AG04450 (cell line): ENCODE measurements at regions not wholly inside any gene's neighbourhood (a gene's known extent, or its start where the extent isn't known, plus 50 kb on each side); places are given as distances from the start of the nearest gene placed in this dataset.
A peak's percentile ranks its signal among the peaks of the same experiment; 100 is the strongest.

ENCODE experiments used
- CTCF ChIA-PET: fragments of 300-600, 350-600 bp; formaldehyde crosslinking; extraction: SDS; loops from one replicate; lab custom pipeline; 2022; ENCODE audit warnings: antibody characterized with exemption, inconsistent platforms; lab: Charles Lee
- POLR2A ChIA-PET: fragments of 350-600 bp; formaldehyde crosslinking; extraction: SDS; loops from one replicate; lab custom pipeline; 2021; ENCODE audit warnings: antibody characterized with exemption, inconsistent platforms; lab: Yijun Ruan, JAX
- DNase-seq: peaks from one replicate; pipeline ENCODE4 v3.0.0-alpha.2; 2011; ENCODE audit warnings: low read depth, low spot score
- H3K27ac ChIP-seq: one replicate; pipeline ENCODE4 v1.5.1; 2012; ENCODE audit warnings: low read depth, low read length, control low read depth
- H3K27me3 ChIP-seq: one replicate; pipeline ENCODE4 v1.6.0; 2012; ENCODE audit warnings: low read length; ENCODE audit not compliant: control insufficient read depth, insufficient read depth
- H3K4me3 ChIP-seq: 2 replicates; pipeline ENCODE4 v1.5.1; 2011; ENCODE audit warnings: mild to moderate bottlenecking, low read depth, low read length, control low read depth
- H3K9me3 ChIP-seq: 2 replicates; pipeline ENCODE4 v1.5.1; 2012; ENCODE audit warnings: low read length; ENCODE audit not compliant: control insufficient read depth, insufficient read depth
- CTCF ChIP-seq: IDR thresholded peaks from 2 replicates; pipeline ENCODE4 v1.5.1; 2011; ENCODE audit warnings: low read depth, low read length, control low read depth, inconsistent platforms

- Histone ChIP-seq H3K27ac (no peak overlapping the region), H3K4me3 (peak overlapping the region; percentile 29), H3K27me3 (peaks cover 26% of the 10 kb centered on the region), H3K9me3 (no peaks in the 10 kb centered on the region; the same call in 1 of the 2 replicates)
- TF ChIP-seq CTCF, result no peak
- POLR2A ChIA-PET, result no interaction called here
- DNase-seq, result no peak
- CTCF ChIA-PET, result interaction anchor here (0.8 to 3.4 kb wide), 2 partner anchors 17 to 232 kb away, joined by 3 to 23 read pairs; no protein-coding TSS in a partner anchor
Measured at GRCh38 chr6:166757232-166758135, 130.4 kb upstream of the RPS6KA2 start.

- no peak for TF ChIP-seq CTCF
- ChIA-PET POLR2A (no interaction called here), CTCF (no interaction called here)
- Histone ChIP-seq H3K9me3 (no peaks in the 10 kb centered on the region; the same call in 1 of the 2 replicates), H3K4me3 (no peak overlapping the region), H3K27me3 (peaks cover 23% of the 10 kb centered on the region), H3K27ac (no peak overlapping the region)
- DNase-seq, result no peak
Measured at GRCh38 chr6:166754218-166755030, 127.4 kb upstream of the RPS6KA2 start.

- no peak for TF ChIP-seq CTCF
- Histone ChIP-seq H3K27me3 (peaks cover 15% of the 10 kb centered on the region), H3K27ac (no peak overlapping the region), H3K4me3 (no peak overlapping the region), H3K9me3 (no peaks in the 10 kb centered on the region; the same call in 1 of the 2 replicates)
- ChIA-PET CTCF (no interaction called here), POLR2A (no interaction called here)
- no peak for DNase-seq
Measured at GRCh38 chr6:166752928-166753721, 126.1 kb upstream of the RPS6KA2 start.

GRCh38 chr6:166752097-166752496 lies 125.0 kb upstream of the RPS6KA2 start:
- H3K4me3 ChIP-seq, result no peak overlapping the region
- DNase-seq, result no peak
- no peak for TF ChIP-seq CTCF
- ChIA-PET CTCF (interaction anchor here (0.7 kb wide), 1 partner anchor 23 kb away, joined by 3 read pairs; no protein-coding TSS in a partner anchor), POLR2A (no interaction called here)
- peaks cover 7% of the 10 kb centered on the region for H3K27me3 ChIP-seq
- H3K9me3 ChIP-seq, result no peaks in the 10 kb centered on the region
- H3K27ac ChIP-seq, result no peak overlapping the region
